Neural progenitor cell (in vitro differentiated cells): ENCODE measurements at regions not wholly inside any gene's neighbourhood (a gene's known extent, or its start where the extent isn't known, plus 50 kb on each side); places are given as distances from the start of the nearest gene placed in this dataset.

ENCODE experiments used
- DNase-seq: peaks from one replicate; pipeline ENCODE4 v3.0.0-alpha.2; 2016; ENCODE audit warnings: low spot score
- H2AFZ ChIP-seq: fragments of 200-600 bp; sonication (generic); replicated peaks from 2 replicates; pipeline ENCODE4 v1.6.1; 2016; ENCODE audit warnings: antibody characterized with exemption
- H3F3A ChIP-seq: fragments of 200-600 bp; sonication (generic); 2 replicates; pipeline ENCODE4 v1.6.1; 2016; ENCODE audit warnings: antibody characterized with exemption, low read depth
- H3K27ac ChIP-seq: fragments of 200-600 bp; sonication (generic); 2 replicates; pipeline ENCODE4 v1.5.1; 2016; ENCODE audit warnings: mild to moderate bottlenecking
- H3K27me3 ChIP-seq: fragments of 200-600 bp; sonication (generic); 2 replicates; pipeline ENCODE4 v1.6.1; 2016; ENCODE audit warnings: mild to moderate bottlenecking, moderate library complexity
- H3K36me3 ChIP-seq: fragments of 200-600 bp; sonication (generic); 2 replicates; pipeline ENCODE4 v1.5.1; 2016
- H3K4me1 ChIP-seq: fragments of 200-600 bp; sonication (generic); 2 replicates; pipeline ENCODE4 v1.6.1; 2016; ENCODE audit warnings: mixed run types
- H3K4me2 ChIP-seq: fragments of 200-600 bp; sonication (generic); 2 replicates; pipeline ENCODE4 v1.6.1; 2016
- H3K4me3 ChIP-seq: fragments of 200-600 bp; sonication (generic); 2 replicates; pipeline ENCODE4 v1.5.1; 2016
- H3K79me2 ChIP-seq: fragments of 200-600 bp; sonication (generic); 2 replicates; pipeline ENCODE4 v1.6.1; 2016; ENCODE audit warnings: low read depth
- H3K9ac ChIP-seq: fragments of 200-600 bp; sonication (generic); 2 replicates; pipeline ENCODE4 v1.6.1; 2016
- H3K9me3 ChIP-seq: fragments of 200-600 bp; sonication (generic); 2 replicates; pipeline ENCODE4 v1.5.1; 2016; ENCODE audit warnings: low read depth
- H4K20me1 ChIP-seq: fragments of 200-600 bp; sonication (generic); 2 replicates; pipeline ENCODE4 v1.6.1; 2016; ENCODE audit warnings: low read depth
- H3K27ac Mint-ChIP-seq: 3 replicates; pipeline ENCODE4 v1.8.0; 2021; ENCODE audit warnings: mixed read lengths
- H3K27me3 Mint-ChIP-seq: 2 replicates; pipeline ENCODE4 v1.8.0; 2022; ENCODE audit warnings: low read depth, mild to moderate bottlenecking, inconsistent platforms, moderate library complexity, mixed read lengths; ENCODE audit not compliant: insufficient read depth
- H3K36me3 Mint-ChIP-seq: 3 replicates; pipeline ENCODE4 v1.8.0; 2021; ENCODE audit warnings: mixed read lengths
- H3K4me1 Mint-ChIP-seq: 3 replicates; pipeline ENCODE4 v1.8.0; 2021; ENCODE audit warnings: mixed read lengths
- H3K4me3 Mint-ChIP-seq: 3 replicates; pipeline ENCODE4 v1.8.0; 2021; ENCODE audit warnings: mild to moderate bottlenecking, moderate library complexity, mixed read lengths
- H3K9me3 Mint-ChIP-seq: 3 replicates; pipeline ENCODE4 v1.8.0; 2020; ENCODE audit warnings: mixed read lengths
- EZH2 ChIP-seq: fragments of 200-600 bp; sonication (generic); IDR thresholded peaks from 2 replicates; pipeline ENCODE4 v1.6.1; 2017; ENCODE audit warnings: antibody characterized with exemption, mild to moderate bottlenecking, moderate library complexity
- EZH2phosphoT487 ChIP-seq: fragments of 200-600 bp; sonication (generic); IDR thresholded peaks from 2 replicates; pipeline ENCODE4 v1.6.1; 2017; ENCODE audit warnings: antibody characterized with exemption
- TF ChIP-seq, protein P1 (sequence below): fragments of 200-600 bp; sonication (generic); IDR thresholded peaks from 2 replicates; pipeline ENCODE4 v1.5.1; 2017; ENCODE audit warnings: antibody characterized with exemption, mild to moderate bottlenecking

DNA sequence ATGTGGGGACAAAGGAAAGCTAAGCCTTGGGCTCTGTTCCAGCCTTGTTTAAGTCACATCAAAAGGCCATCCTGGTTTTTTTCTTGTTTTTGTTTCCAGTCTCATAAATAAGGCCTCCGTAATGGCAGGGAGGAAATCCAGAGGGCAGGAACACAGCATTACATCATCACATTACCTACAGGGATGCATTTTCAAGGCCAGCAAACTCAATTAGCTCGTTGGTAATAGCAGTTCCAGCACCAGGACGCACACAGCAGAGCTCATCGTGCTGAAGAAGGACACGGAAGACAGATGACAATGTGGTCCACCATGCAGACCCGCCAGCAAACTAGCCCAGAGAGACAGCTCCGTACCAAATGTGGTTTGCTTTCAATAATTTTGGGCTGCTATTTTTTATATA is 1209.2 kb downstream of the TYW1 start:
- Mint-ChIP-seq H3K27me3 (peaks cover 4% of the 10 kb centered on the region), H3K27ac (no peak overlapping the region), H3K36me3 (no peaks in the 10 kb centered on the region), H3K9me3 (no peaks in the 10 kb centered on the region), H3K4me1 (peaks cover 6% of the 10 kb centered on the region), H3K4me3 (no peak overlapping the region)
- H3K9ac ChIP-seq: no peak overlapping the region
- no peak overlapping the region for H2AFZ ChIP-seq
- no peaks in the 10 kb centered on the region for H3K27me3 ChIP-seq
- DNase-seq: no peak
- H4K20me1 ChIP-seq: no peaks in the 10 kb centered on the region
- no peaks in the 10 kb centered on the region for H3K9me3 ChIP-seq
- no peak overlapping the region for H3K27ac ChIP-seq
- H3F3A ChIP-seq: no peaks in the 10 kb centered on the region
- H3K4me3 ChIP-seq: no peak overlapping the region
- no peak overlapping the region for H3K4me2 ChIP-seq
- no peaks in the 10 kb centered on the region for H3K79me2 ChIP-seq
- H3K4me1 ChIP-seq: peaks cover 7% of the 10 kb centered on the region
- no peak for TF ChIP-seq EZH2
- TF ChIP-seq, protein P1, sequence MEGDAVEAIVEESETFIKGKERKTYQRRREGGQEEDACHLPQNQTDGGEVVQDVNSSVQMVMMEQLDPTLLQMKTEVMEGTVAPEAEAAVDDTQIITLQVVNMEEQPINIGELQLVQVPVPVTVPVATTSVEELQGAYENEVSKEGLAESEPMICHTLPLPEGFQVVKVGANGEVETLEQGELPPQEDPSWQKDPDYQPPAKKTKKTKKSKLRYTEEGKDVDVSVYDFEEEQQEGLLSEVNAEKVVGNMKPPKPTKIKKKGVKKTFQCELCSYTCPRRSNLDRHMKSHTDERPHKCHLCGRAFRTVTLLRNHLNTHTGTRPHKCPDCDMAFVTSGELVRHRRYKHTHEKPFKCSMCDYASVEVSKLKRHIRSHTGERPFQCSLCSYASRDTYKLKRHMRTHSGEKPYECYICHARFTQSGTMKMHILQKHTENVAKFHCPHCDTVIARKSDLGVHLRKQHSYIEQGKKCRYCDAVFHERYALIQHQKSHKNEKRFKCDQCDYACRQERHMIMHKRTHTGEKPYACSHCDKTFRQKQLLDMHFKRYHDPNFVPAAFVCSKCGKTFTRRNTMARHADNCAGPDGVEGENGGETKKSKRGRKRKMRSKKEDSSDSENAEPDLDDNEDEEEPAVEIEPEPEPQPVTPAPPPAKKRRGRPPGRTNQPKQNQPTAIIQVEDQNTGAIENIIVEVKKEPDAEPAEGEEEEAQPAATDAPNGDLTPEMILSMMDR: no peak
- TF ChIP-seq EZH2phosphoT487: no peak
- no peaks in the 10 kb centered on the region for H3K36me3 ChIP-seq

DNA sequence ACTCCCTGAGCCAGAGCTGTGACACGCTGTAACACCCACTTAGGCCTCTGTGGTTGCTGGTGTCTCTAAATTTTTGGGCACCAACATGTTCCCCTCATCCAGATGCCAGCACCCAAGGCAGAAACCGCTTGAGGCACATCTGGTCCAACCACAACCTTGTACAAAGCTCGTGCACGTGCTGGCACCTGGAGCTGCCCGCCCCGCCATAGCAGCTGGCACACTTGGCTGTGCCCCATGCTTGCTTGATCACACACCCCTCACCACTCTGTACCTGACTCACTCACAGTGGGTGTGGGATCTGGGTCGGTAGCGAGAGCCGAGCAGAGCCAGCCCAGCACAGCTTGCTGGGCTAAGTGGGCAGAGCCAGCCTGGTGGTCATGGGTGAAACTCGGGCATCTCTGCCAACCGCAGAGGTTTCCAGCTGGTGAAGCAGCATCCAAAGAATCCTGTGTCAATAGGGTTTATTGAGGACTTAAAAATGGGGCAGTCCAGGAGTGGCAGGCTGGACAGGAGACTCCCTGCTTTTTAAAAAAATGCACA is 1210.4 kb downstream of the TYW1 start:
- Histone ChIP-seq H4K20me1 (no peaks in the 10 kb centered on the region), H3K4me3 (no peak overlapping the region), H3K4me2 (no peak overlapping the region), H3K9me3 (no peaks in the 10 kb centered on the region), H3K4me1 (peaks cover 7% of the 10 kb centered on the region), H2AFZ (no peak overlapping the region), H3K79me2 (no peaks in the 10 kb centered on the region), H3K27ac (no peak overlapping the region), H3K9ac (no peak overlapping the region), H3K27me3 (no peaks in the 10 kb centered on the region), H3K36me3 (no peaks in the 10 kb centered on the region), H3F3A (no peaks in the 10 kb centered on the region)
- H3K27ac Mint-ChIP-seq: no peak overlapping the region
- no peak for DNase-seq
- no peaks in the 10 kb centered on the region for H3K36me3 Mint-ChIP-seq
- H3K27me3 Mint-ChIP-seq: peaks cover 4% of the 10 kb centered on the region
- TF ChIP-seq, protein P1: no peak
- TF ChIP-seq EZH2 (no peak), EZH2phosphoT487 (no peak)
- H3K9me3 Mint-ChIP-seq: no peaks in the 10 kb centered on the region
- no peak overlapping the region for H3K4me3 Mint-ChIP-seq
- peaks cover 6% of the 10 kb centered on the region for H3K4me1 Mint-ChIP-seq

DNA sequence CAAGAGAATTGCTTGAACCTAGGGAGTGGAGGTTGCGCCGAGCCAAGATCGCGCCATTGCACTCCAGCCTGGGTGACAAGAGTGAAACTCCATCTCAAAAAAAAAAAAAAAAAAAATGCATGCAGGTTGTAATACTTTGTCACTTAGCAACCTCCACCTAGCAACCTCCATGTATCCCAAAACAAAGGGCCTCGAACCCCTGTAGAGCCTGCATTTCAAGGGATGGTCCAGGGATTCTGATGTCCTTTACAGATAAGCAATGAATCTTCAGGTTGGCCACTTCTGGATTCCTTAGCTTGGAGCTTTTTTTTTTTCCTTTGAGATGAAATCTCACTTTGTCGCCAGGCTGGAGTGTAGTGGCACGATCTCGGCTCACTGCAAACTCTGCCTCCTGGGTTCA is 1211.0 kb downstream of the TYW1 start:
- H3K9ac ChIP-seq: no peak overlapping the region
- H3K27ac ChIP-seq: no peak overlapping the region
- TF ChIP-seq, protein P1: no peak
- no peak for TF ChIP-seq EZH2phosphoT487
- no peak for TF ChIP-seq EZH2
- H3K4me2 ChIP-seq: no peak overlapping the region
- Mint-ChIP-seq H3K27ac (no peak overlapping the region), H3K9me3 (no peaks in the 10 kb centered on the region), H3K27me3 (peaks cover 4% of the 10 kb centered on the region), H3K36me3 (no peaks in the 10 kb centered on the region), H3K4me1 (peaks cover 6% of the 10 kb centered on the region), H3K4me3 (no peak overlapping the region)
- no peak overlapping the region for H3K4me3 ChIP-seq
- no peaks in the 10 kb centered on the region for H3K36me3 ChIP-seq
- H3K79me2 ChIP-seq: no peaks in the 10 kb centered on the region
- no peaks in the 10 kb centered on the region for H3K27me3 ChIP-seq
- no peaks in the 10 kb centered on the region for H3F3A ChIP-seq
- no peaks in the 10 kb centered on the region for H4K20me1 ChIP-seq
- no peak for DNase-seq
- no peaks in the 10 kb centered on the region for H3K9me3 ChIP-seq
- no peak overlapping the region for H2AFZ ChIP-seq
- peaks cover 7% of the 10 kb centered on the region for H3K4me1 ChIP-seq
